Large intestine (tissue), 3 donors: ENCODE measurements at regions not wholly inside any gene's neighbourhood (a gene's known extent, or its start where the extent isn't known, plus 50 kb on each side); places are given as distances from the start of the nearest gene placed in this dataset.

ENCODE experiments used
- DNase-seq, 2 donors: peaks; one replicate each; pipeline versions ENCODE4 v3.0.0 to v3.0.0-alpha.2; 2013
- H3K27ac ChIP-seq: one replicate; pipeline ENCODE4 v1.5.1; 2013; ENCODE audit warnings: low read length
- H3K27me3 ChIP-seq: 2 replicates; pipeline ENCODE4 v1.6.1; 2013; ENCODE audit warnings: low read length; ENCODE audit not compliant: control insufficient read depth, insufficient read depth
- H3K36me3 ChIP-seq: 2 replicates; pipeline ENCODE4 v1.6.1; 2013; ENCODE audit warnings: low read length; ENCODE audit not compliant: control insufficient read depth, insufficient read depth
- H3K4me1 ChIP-seq: one replicate; pipeline ENCODE4 v1.6.1; 2013; ENCODE audit warnings: low read length; ENCODE audit not compliant: control insufficient read depth, insufficient read depth
- H3K4me3 ChIP-seq: one replicate; pipeline ENCODE4 v1.5.1; 2013; ENCODE audit warnings: low read length
- H3K9me3 ChIP-seq: one replicate; pipeline ENCODE4 v1.6.1; 2013; ENCODE audit warnings: mild to moderate bottlenecking, low read depth, low read length, moderate library complexity; ENCODE audit not compliant: control insufficient read depth
- WGBS: methylation state at CpG from one replicate; pipeline ENCODE4 v1.1.5; 2013; ENCODE audit warnings: low lambda C conversion rate; ENCODE audit not compliant: insufficient coverage; 5-methylcytosine and 5-hydroxymethylcytosine counted together

- no peak for DNase-seq
- Histone ChIP-seq H3K4me1 (no peaks in the 10 kb centered on the region), H3K27ac (no peak overlapping the region), H3K4me3 (no peak overlapping the region), H3K36me3 (no peaks in the 10 kb centered on the region), H3K9me3 (no peaks in the 10 kb centered on the region), H3K27me3 (no peaks in the 10 kb centered on the region)
- 20% methylated on average over 1 of the region's 2 CpGs for WGBS
Measured at GRCh38 chr3:84738086-84738485, 220.7 kb upstream of the CADM2 start.

GRCh38 chr3:84742915-84743425 lies 215.8 kb upstream of the CADM2 start:
- Histone ChIP-seq H3K4me1 (no peaks in the 10 kb centered on the region), H3K9me3 (no peaks in the 10 kb centered on the region), H3K36me3 (no peaks in the 10 kb centered on the region), H3K27ac (no peak overlapping the region), H3K4me3 (no peak overlapping the region), H3K27me3 (no peaks in the 10 kb centered on the region)
- no peak for DNase-seq
- no CpG with 5 or more reads among the region's 2 CpGs for WGBS

- Histone ChIP-seq H3K27me3 (no peaks in the 10 kb centered on the region), H3K36me3 (no peaks in the 10 kb centered on the region), H3K9me3 (no peaks in the 10 kb centered on the region), H3K4me1 (no peaks in the 10 kb centered on the region), H3K4me3 (no peak overlapping the region), H3K27ac (no peak overlapping the region)
- no peak for DNase-seq
- WGBS = no CpG with 5 or more reads among the region's 1 CpG
Measured at GRCh38 chr3:84744130-84744529, 214.7 kb upstream of the CADM2 start.

- H3K36me3 ChIP-seq = no peaks in the 10 kb centered on the region
- H3K4me3 ChIP-seq = no peak overlapping the region
- H3K27me3 ChIP-seq = no peaks in the 10 kb centered on the region
- WGBS = no CpG with 5 or more reads among the region's 13 CpGs
- no peaks in the 10 kb centered on the region for H3K4me1 ChIP-seq
- DNase-seq = no peak
- no peak overlapping the region for H3K27ac ChIP-seq
- H3K9me3 ChIP-seq = peaks cover 7% of the 10 kb centered on the region
Measured at GRCh38 chr3:84755860-84756259, 202.9 kb upstream of the CADM2 start.

- no peak overlapping the region for H3K27ac ChIP-seq
- no peaks in the 10 kb centered on the region for H3K27me3 ChIP-seq
- H3K36me3 ChIP-seq = no peaks in the 10 kb centered on the region
- no peak for DNase-seq
- no peaks in the 10 kb centered on the region for H3K4me1 ChIP-seq
- no CpG with 5 or more reads among the region's 4 CpGs for WGBS
- no peak overlapping the region for H3K4me3 ChIP-seq
- H3K9me3 ChIP-seq = peaks cover 7% of the 10 kb centered on the region
Measured at GRCh38 chr3:84759361-84759760, 199.4 kb upstream of the CADM2 start.

DNA sequence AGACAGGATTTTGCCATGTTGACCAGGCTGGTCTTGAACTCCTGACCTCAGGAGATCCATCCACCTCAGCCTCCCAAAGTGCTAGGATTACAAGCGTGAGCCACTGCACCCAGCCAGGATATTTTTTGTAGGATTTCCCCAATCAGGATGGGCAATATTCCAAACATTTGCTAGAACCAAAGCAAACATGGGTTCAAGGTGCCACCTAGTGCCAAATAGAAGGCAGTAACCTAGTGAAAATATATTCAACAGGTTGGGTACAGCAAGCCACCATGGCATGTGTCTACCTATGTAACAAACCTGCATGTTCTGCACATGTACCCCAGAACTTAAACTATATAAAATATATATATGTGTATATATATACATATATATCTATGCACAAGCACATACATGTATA lies 185.9 kb upstream of the CADM2 start:
- Histone ChIP-seq H3K4me3 (no peak overlapping the region), H3K9me3 (no peaks in the 10 kb centered on the region), H3K27me3 (no peaks in the 10 kb centered on the region), H3K27ac (no peak overlapping the region), H3K36me3 (no peaks in the 10 kb centered on the region), H3K4me1 (no peaks in the 10 kb centered on the region)
- WGBS = no CpG with 5 or more reads among the region's 1 CpG
- no peak for DNase-seq

- WGBS = 100% methylated on average over 1 of the region's 1 CpG
- Histone ChIP-seq H3K27me3 (no peaks in the 10 kb centered on the region), H3K27ac (no peak overlapping the region), H3K9me3 (peaks cover 6% of the 10 kb centered on the region), H3K4me3 (no peak overlapping the region), H3K4me1 (no peaks in the 10 kb centered on the region), H3K36me3 (no peaks in the 10 kb centered on the region)
- no peak for DNase-seq
Measured at GRCh38 chr3:84783281-84783680, 175.5 kb upstream of the CADM2 start.

DNA sequence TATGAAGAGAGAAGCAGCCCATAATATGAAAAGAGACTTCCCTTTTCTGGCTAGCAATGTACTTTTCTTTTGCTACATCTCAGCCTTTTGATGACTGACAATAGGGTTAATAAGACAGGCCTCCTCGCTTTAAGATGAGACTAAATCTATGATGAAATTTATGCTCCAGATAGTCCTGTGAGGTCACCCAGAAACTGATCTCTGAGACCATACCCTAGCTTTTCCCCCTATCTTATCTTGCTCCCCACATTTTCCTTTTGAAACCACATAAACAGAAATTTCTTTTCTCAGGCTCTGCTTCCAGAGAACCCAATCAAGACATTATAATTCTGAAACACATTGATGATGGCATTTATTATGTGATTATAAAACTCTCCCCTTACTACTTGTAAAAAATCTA lies 168.8 kb upstream of the CADM2 start:
- Histone ChIP-seq H3K27ac (no peak overlapping the region), H3K9me3 (no peaks in the 10 kb centered on the region), H3K4me1 (no peaks in the 10 kb centered on the region), H3K36me3 (no peaks in the 10 kb centered on the region), H3K27me3 (no peaks in the 10 kb centered on the region), H3K4me3 (no peak overlapping the region)
- no CpG with 5 or more reads among the region's 1 CpG for WGBS
- DNase-seq = no peak

GRCh38 chr3:84806958-84807357 lies 151.8 kb upstream of the CADM2 start:
- Histone ChIP-seq H3K27me3 (no peaks in the 10 kb centered on the region), H3K4me1 (no peaks in the 10 kb centered on the region), H3K27ac (no peak overlapping the region), H3K9me3 (no peaks in the 10 kb centered on the region), H3K4me3 (no peak overlapping the region), H3K36me3 (no peaks in the 10 kb centered on the region)
- no peak for DNase-seq
- 75% methylated on average over 2 of the region's 3 CpGs for WGBS

DNA sequence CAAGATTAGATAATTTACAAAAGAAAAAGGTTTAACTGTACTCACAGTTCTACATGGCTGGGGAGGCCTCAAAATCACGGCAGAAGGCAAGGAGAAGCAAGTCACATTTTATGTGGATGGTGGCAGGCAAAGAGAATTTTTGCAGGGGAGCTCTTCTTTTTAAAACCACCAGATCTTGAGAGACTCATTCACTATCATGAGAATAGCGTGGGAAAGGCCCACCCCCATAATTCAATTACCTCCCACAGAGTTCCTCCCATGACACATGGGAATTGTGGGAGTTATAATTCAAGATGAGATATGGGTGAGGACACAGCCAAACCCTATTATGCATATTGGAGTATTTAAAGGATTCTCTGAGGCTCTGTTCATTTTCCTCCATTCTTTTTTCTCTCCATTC lies 138.7 kb upstream of the CADM2 start:
- DNase-seq = no peak
- no peak overlapping the region for H3K27ac ChIP-seq
- no CpG with 5 or more reads among the region's 2 CpGs for WGBS
- H3K27me3 ChIP-seq = no peaks in the 10 kb centered on the region
- no peaks in the 10 kb centered on the region for H3K9me3 ChIP-seq
- no peak overlapping the region for H3K4me3 ChIP-seq
- no peaks in the 10 kb centered on the region for H3K4me1 ChIP-seq
- H3K36me3 ChIP-seq = no peaks in the 10 kb centered on the region

DNA sequence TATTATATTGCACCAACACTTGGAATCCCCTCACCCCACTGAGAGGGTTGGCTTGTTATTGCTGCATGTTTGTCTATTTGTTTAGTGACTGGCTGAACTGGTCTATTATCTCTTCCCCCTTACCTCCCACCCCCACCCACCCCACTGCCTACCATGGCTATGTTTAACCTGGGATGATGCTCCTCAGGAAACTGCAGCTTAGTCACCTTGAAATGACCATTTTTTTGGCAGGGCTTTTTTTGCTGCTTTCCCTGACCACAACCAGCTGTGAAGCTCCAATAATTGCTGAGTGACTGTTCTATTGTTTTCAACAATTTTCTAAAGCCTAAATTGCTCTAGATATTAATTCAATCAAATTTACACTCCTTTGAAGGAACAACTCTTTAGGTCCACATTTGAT lies 137.9 kb upstream of the CADM2 start:
- no peaks in the 10 kb centered on the region for H3K27me3 ChIP-seq
- H3K9me3 ChIP-seq = no peaks in the 10 kb centered on the region
- H3K4me3 ChIP-seq = no peak overlapping the region
- no peaks in the 10 kb centered on the region for H3K36me3 ChIP-seq
- H3K27ac ChIP-seq = no peak overlapping the region
- no peaks in the 10 kb centered on the region for H3K4me1 ChIP-seq
- no peak for DNase-seq
